ENCODE measurements at regions not wholly inside any gene's neighbourhood (a gene's known extent, or its start where the extent isn't known, plus 50 kb on each side); places are given as distances from the start of the nearest gene placed in this dataset.
"Not testable (repeated sequence)": the region's sequence is repeated elsewhere in the genome, so short reads cannot be mapped to it uniquely, and the experiment has no call there.

- not testable (repeated sequence) for TF ChIP-seq FOXJ3 (CRISPR knock-in tag; IDR thresholded peaks at IDR 0.05); CTCF (IDR thresholded peaks at IDR 0.05); POLR2AphosphoS5 (IDR thresholded peaks at IDR 0.05; ENCODE audit: low read depth, low read length); RXRA (IDR thresholded peaks at IDR 0.05; ENCODE audit: borderline replicate concordance, low read depth); GABPA (IDR thresholded peaks at IDR 0.05; ENCODE audit: low read depth); MXI1 (IDR thresholded peaks at IDR 0.05; ENCODE audit: low read depth, low read length); MAX (IDR thresholded peaks at IDR 0.05; ENCODE audit: low read depth); EZH2phosphoT487 (IDR thresholded peaks at IDR 0.05; ENCODE audit: borderline replicate concordance, low read depth); USF1 (IDR thresholded peaks at IDR 0.05; ENCODE audit: borderline replicate concordance, low read depth); FOXM1 (IDR thresholded peaks at IDR 0.05; ENCODE audit: low read depth); REST (IDR thresholded peaks at IDR 0.05; ENCODE audit: low read depth, low read length); TCF12 (IDR thresholded peaks at IDR 0.05)
These were observed 141.9 kb upstream of the SYNPR start for GRCh38 chr3:63136249-63136648.

Data from SK-N-SH (cell line).